ENCODE measurements at regions not wholly inside any gene's neighbourhood (a gene's known extent, or its start where the extent isn't known, plus 50 kb on each side); places are given as distances from the start of the nearest gene placed in this dataset.

DNA sequence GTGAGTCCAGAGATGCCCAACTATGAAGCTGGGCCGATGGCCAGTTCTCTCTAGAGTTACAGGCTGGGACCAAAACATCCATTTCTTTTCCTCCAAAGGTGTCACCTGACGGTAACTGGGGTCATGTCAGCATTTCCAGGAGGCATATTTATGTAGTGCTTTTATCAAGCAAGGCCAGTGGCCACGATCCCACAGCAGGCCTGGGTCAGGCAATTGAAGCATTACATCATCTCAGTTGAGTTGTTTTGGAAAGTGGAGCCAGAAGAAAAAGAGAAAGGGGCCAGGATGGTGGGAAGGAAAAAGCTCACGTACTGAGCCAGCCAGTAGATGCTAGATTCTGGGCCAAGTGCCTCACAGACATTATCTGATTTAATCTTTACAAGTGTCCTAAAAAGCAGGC lies 73.9 kb upstream of the BRINP1 start:
- Histone ChIP-seq H3K79me2 (ENCODE audit: insufficient read depth, low read length) (no peaks in the 10 kb centered on the region), H3K4me1 (ENCODE audit: control insufficient read depth in 1 of 2, insufficient read depth in 2 of 2, low read length in 2 of 2) (no peaks in the 10 kb centered on the region), H3K9me3 (ENCODE audit: control insufficient read depth in 1 of 2, insufficient read depth in 1 of 2, low read depth in 1 of 2, low read length in 2 of 2) (peaks cover 0 to 10% of the 10 kb centered on the region in 2 experiments; a peak in 2 of 4 replicates), H3K4me3 (replicated peaks in 1 of 2; ENCODE audit: low read depth in 1 of 2, low read length in 2 of 2) (no peak overlapping the region), H3K27ac (ENCODE audit: low read depth, low read length) (no peak overlapping the region), H4K20me1 (ENCODE audit: insufficient read depth) (no peaks in the 10 kb centered on the region), H3K9me2 (ENCODE audit: insufficient read depth) (no peaks in the 10 kb centered on the region), H3K9ac (ENCODE audit: low read length) (no peak overlapping the region), H3K27me3 (ENCODE audit: insufficient read depth, low read length) (no peaks in the 10 kb centered on the region), H3K36me3 (ENCODE audit: control insufficient read depth in 1 of 2, insufficient read depth in 2 of 2, low read length in 2 of 2) (no peaks in the 10 kb centered on the region), H3K4me2 (ENCODE audit: low read length) (no peak overlapping the region), H2AFZ (ENCODE audit: low read depth, low read length, poor library complexity, severe bottlenecking) (no peak overlapping the region)
- intact Hi-C loops (cut with micrococcal nuclease), result no loop called here
- RAD21 ChIA-PET (ENCODE audit: low non-redundant PET in 1 of 2, low total read pairs in 2 of 2, uncharacterized antibody in 2 of 2, unreplicated experiment in 2 of 2), result no interaction called here
- POLR2A ChIA-PET, result no interaction called here
- DNase-seq (ENCODE audit: low read depth, low spot score) (no peak), ATAC-seq (no peak)
- BruUV-seq (replicated peaks), result no TSS peak
- CTCF ChIA-PET, result no interaction called here
- TF ChIP-seq POLR2A (IDR thresholded peaks at IDR 0.05; ENCODE audit: borderline replicate concordance, extremely low read depth, insufficient read depth, insufficient read length) (no peak), SP1 (IDR thresholded peaks at IDR 0.05; ENCODE audit: low read depth) (no peak), YY1 (IDR thresholded peaks at IDR 0.05; ENCODE audit: extremely low read depth, insufficient replicate concordance, low read depth, low read length) (no peak), EZH2 (IDR thresholded peaks at IDR 0.05) (no peak), JUND (IDR thresholded peaks at IDR 0.05) (no peak), RAD21 (IDR thresholded peaks at IDR 0.05; ENCODE audit: low read depth) (no peak), FOSL1 (IDR thresholded peaks at IDR 0.05; ENCODE audit: low read depth) (no peak), ZNF274 (IDR thresholded peaks at IDR 0.05; ENCODE audit: low read depth, low read length) (no peak)
- TF ChIP-seq, protein P1, sequence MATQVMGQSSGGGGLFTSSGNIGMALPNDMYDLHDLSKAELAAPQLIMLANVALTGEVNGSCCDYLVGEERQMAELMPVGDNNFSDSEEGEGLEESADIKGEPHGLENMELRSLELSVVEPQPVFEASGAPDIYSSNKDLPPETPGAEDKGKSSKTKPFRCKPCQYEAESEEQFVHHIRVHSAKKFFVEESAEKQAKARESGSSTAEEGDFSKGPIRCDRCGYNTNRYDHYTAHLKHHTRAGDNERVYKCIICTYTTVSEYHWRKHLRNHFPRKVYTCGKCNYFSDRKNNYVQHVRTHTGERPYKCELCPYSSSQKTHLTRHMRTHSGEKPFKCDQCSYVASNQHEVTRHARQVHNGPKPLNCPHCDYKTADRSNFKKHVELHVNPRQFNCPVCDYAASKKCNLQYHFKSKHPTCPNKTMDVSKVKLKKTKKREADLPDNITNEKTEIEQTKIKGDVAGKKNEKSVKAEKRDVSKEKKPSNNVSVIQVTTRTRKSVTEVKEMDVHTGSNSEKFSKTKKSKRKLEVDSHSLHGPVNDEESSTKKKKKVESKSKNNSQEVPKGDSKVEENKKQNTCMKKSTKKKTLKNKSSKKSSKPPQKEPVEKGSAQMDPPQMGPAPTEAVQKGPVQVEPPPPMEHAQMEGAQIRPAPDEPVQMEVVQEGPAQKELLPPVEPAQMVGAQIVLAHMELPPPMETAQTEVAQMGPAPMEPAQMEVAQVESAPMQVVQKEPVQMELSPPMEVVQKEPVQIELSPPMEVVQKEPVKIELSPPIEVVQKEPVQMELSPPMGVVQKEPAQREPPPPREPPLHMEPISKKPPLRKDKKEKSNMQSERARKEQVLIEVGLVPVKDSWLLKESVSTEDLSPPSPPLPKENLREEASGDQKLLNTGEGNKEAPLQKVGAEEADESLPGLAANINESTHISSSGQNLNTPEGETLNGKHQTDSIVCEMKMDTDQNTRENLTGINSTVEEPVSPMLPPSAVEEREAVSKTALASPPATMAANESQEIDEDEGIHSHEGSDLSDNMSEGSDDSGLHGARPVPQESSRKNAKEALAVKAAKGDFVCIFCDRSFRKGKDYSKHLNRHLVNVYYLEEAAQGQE (IDR thresholded peaks at IDR 0.05; ENCODE audit: low read depth), result no peak
- TF ChIP-seq, protein P2, sequence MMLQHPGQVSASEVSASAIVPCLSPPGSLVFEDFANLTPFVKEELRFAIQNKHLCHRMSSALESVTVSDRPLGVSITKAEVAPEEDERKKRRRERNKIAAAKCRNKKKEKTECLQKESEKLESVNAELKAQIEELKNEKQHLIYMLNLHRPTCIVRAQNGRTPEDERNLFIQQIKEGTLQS (IDR thresholded peaks at IDR 0.05), result no peak

Measured in HCT116 (cell line).